GM18517 (cell line): ENCODE measurements at regions not wholly inside any gene's neighbourhood (a gene's known extent, or its start where the extent isn't known, plus 50 kb on each side); places are given as distances from the start of the nearest gene placed in this dataset.

Experiments used
- ATAC-seq: cut with Tn5 transposase; IDR thresholded peaks from one replicate; pipeline ENCODE4 v1.9.1; 2021; ENCODE audit warnings: mild to moderate bottlenecking, moderate library complexity; ENCODE audit not compliant: unreplicated experiment

DNA sequence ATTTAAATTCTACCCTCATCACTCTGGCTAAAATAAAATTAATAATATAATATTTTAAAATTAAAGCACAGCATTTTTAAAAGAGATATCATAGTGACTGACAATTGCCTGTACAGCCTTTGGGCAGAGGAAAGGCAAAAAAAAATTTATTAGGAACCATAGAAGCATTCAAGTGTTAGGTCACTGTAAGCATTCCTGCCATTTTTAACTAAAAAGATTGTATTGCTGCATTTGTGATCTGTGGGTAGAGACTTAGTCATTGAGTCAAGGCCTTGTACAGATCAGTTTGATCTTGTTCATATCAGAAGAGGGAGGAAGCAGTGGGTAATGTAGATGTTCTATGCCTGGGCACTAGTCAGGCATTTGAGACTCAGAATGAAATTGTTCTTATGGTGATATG lies 109.9 kb downstream of the LYPLAL1 start:
- ATAC-seq, result no peak

DNA sequence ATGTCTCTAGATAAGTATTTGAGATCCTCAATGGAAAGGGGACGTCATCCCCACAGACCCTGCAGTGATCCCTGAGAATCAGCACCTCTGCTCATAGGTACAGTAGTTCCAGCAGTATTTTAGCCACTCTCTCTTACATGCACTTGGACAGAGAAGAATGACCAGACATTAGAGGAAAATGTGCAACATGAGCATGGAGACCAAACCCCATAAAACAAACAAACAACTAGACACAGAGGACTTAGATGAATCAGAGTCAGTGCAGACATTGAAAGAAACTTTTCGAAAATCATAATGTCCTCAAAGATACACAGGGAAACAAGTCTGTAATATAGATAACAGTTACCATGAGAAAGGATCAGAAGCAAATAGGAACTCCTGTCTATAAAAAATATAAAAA lies 108.2 kb downstream of the LYPLAL1 start:
- no peak for ATAC-seq

- no peak for ATAC-seq
These were observed 105.5 kb downstream of the LYPLAL1 start for GRCh38 chr1:219279017-219279770.

DNA sequence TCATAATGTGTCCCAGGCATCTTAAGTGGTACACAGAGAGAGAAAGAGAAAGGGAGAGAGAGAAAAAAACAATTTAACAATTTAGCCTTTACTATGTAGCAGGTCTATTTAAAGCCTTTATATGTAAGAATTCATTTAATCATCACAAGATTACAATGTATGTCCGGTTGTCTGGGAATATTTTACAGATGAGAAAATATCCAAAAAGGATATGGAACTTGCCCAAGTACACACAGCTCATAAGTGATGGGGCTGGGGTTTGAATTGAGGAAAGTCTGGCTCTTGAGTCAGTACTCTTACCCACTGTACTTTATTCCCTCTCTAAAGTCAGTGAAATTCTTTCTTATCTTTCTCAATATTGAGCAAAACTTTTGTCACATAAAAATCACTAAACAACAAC lies 104.6 kb downstream of the LYPLAL1 start:
- no peak for ATAC-seq

GRCh38 chr1:219277304-219278105 lies 103.8 kb downstream of the LYPLAL1 start:
- ATAC-seq, result no peak

DNA sequence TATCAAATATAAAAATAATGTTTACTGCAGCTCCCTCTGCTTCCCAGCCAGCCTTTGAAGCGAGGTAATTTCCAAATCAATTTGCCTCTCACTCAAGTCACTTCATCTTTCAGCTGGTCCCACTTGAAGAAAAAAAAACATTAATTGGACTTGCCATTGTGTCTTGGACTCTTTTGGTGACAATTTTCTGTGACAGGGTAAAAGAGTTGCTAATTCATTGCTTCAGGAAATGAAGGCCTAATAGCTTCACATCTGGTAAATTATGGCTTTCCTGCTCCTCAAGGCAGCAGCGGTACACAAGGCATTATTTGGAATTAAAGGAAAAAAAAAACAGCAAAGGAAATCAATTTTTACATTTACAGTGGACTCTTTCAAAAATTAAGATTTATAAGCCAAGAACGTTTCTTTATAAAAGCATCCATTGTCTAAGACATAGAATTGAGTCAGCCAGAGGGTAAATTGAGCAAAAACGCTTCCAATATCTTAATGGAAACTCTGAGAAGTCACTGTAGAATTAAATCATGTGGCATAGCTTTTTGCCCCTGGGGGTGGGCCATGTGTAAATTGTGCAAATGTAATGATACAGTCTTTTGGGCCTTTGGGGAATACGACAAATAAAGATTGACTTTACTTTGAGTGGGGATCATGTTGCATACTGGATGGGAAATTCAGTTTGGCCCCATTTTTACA lies 102.5 kb downstream of the LYPLAL1 start:
- ATAC-seq, result no peak

DNA sequence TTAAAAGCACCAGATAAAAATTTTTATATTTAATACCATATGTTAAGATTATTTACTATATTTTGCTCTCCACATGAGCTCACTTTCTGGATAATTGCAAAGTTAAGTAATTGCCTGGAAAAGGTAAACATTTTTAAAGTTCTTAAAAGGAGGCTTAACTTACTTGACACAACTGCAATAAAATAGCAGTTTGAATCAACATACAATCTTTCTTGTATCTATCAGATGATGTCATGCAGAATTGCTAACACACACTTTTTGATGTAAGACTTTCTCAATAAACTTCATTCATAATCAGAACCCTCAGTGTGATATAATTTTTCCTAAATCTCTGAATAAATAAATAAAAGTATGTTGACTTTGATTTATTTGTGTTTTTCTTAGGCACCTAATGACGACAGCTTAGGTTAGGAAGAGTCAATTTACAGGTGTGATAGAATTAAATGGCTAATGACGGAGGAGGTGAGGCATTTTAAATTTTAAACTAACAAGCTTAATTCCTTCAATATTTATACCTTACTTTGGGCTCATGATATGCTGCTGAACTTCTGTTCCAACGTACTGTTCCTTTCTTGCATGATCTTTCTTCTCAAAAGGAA lies 99.5 kb downstream of the LYPLAL1 start:
- ATAC-seq, result no peak

DNA sequence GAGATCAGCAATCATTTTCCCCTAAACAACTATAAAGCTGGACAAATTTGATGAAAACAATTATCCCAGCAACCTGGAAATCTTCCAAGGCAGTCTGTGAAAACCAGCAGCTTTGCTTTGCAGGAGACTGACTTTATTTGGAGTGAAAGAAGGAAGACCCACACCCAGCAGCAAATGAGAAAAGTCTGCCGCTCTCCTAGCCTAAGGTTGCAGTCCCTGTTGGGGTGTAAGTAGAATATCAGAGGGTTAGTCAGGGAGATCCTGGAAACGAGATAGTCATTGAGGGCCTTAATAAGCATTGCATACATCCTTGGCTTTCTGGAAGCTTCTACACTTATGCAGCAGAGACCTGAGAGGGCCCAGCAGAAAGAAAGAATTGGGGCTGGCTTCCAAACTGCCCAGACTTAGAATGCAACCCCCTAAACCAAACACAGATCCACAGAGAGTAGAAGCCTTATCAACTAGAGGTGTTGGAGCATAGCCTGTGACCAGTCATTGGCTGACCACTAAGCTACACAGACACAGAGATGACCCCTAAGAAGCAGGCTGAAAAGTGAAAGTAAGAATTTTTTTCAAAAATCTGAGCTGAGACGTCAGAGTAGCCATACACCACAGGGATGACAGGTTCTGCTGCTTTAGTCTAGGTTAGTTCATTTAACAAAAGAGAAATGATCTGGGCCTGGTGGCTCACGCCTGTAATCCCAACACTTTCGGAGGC lies 98.3 kb downstream of the LYPLAL1 start:
- ATAC-seq, result no peak

DNA sequence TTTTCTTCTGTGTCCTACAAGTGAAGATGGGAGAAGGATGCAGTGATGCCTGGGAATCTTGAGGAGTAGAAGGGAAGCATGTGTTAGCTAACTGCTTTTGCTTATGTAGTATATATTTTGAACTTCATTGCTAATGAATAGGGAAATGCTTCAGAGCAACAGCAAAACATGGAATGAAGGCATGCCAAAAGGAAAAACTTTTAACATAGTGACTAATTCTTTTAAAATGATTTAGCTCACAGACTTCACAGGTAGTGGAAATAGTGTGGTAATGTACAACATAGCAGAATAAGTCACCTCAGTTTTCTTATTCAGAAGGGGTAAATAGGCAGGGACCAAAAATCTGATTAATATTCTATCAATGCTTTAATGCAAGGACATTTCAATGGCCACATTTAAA lies 95.5 kb downstream of the LYPLAL1 start:
- no peak for ATAC-seq

DNA sequence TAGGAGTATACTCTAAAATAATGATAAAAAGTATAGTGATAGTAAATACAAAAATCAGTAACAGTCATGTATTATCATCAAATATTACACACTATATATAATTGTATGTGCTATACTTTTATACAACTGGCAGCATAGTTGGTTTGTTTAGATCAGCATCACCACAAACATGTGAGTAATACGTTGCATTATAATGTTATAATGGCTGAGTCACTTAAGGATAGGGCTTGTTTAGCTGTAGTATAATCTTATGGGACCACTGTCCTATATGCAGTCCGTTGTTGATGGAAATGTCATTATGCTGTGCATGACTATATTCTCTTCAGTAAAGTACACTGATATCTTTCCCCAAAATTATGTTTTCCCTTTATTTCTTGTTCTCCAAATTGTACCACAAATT lies 92.8 kb downstream of the LYPLAL1 start:
- no peak for ATAC-seq

DNA sequence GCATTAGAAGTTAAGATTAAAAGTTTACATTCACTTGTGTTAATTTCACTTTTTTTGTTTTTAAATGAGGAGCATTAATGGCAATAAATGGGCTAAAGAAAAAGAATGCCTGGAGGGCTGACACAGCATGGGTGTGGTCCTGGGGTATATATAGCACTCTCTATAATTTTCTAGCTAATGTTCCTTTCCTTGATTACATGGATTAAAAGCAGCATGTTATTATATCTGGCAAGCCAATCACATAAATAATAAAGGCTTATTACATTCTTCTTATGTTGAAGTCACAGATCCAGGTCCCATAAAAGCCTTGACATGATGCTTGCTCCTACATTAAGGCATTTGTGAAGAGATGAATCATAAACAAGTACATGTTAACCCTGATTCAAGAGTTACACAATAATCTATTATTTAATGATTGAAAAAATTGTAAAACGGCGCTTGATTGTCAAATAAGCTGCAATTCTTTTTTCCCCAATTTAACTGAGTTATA lies 91.4 kb downstream of the LYPLAL1 start:
- no peak for ATAC-seq

- ATAC-seq, result no peak
These were observed 90.9 kb downstream of the LYPLAL1 start for GRCh38 chr1:219264561-219264960.
